ENCODE measurements at regions not wholly inside any gene's neighbourhood (a gene's known extent, or its start where the extent isn't known, plus 50 kb on each side); places are given as distances from the start of the nearest gene placed in this dataset.

DNA sequence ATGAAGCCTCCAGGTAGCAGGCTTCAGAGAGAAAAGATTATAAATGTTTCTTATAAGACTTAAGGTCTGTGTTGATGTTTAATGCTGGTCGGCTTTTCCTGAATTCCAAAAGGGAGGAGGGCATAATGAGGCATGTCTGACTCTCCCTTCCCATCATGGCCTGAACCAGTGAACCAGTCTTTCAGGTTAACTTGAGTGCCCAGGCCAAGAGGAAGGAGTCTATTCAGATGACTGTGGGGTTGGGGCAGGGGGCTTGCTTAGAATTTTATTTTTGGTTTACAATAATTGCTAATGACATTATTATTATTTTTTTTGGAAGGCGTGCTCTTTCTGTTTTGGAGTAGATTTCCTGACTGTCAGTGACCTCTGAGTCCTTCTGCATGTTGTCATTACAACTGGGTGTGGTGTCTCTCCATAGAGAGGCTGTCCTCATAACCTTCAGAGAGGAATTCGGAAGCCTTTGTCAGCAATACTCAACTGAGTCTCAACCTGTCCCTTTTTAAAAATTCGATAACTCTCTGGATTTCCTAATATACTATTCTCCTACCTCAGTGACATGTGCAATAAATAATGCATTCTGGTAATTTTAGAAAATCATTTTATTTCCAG is 275.1 kb upstream of the CXCR4 start:
- CTCF ChIA-PET, result no interaction called here
- no peaks in the 10 kb centered on the region for H3K4me1 ChIP-seq (ENCODE audit: control insufficient read depth, insufficient read depth, low read length)
- no peaks in the 10 kb centered on the region for H3K36me3 ChIP-seq (ENCODE audit: control insufficient read depth in 2 of 2, insufficient read depth in 1 of 2, low read length in 2 of 2)
- TF ChIP-seq RBAK (tag by site-specific recombination; IDR thresholded peaks at IDR 0.05), result no peak
- no peak for TF ChIP-seq ZBTB21 (tag by site-specific recombination; IDR thresholded peaks at IDR 0.05)
- no peak for TF ChIP-seq ZNF670 (tag by site-specific recombination; IDR thresholded peaks at IDR 0.05; ENCODE audit: low read depth)
- no peak for TF ChIP-seq ZXDB (tag by site-specific recombination; IDR thresholded peaks at IDR 0.05)
- TF ChIP-seq SCRT1 (tag by site-specific recombination; IDR thresholded peaks at IDR 0.05; ENCODE audit: borderline replicate concordance), result no peak
- TF ChIP-seq, protein P1, sequence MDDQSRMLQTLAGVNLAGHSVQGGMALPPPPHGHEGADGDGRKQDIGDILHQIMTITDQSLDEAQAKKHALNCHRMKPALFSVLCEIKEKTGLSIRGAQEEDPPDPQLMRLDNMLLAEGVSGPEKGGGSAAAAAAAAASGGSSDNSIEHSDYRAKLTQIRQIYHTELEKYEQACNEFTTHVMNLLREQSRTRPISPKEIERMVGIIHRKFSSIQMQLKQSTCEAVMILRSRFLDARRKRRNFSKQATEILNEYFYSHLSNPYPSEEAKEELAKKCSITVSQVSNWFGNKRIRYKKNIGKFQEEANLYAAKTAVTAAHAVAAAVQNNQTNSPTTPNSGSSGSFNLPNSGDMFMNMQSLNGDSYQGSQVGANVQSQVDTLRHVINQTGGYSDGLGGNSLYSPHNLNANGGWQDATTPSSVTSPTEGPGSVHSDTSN (CRISPR knock-in tag; IDR thresholded peaks at IDR 0.05), result no peak
- no peak for TF ChIP-seq KLF8 (tag by site-specific recombination; IDR thresholded peaks at IDR 0.05)
- TF ChIP-seq WT1 (tag by site-specific recombination; IDR thresholded peaks at IDR 0.05), result no peak
- no peak for TF ChIP-seq ZNF48 (tag by site-specific recombination; IDR thresholded peaks at IDR 0.05)
- TF ChIP-seq ZNF391 (tag by site-specific recombination; IDR thresholded peaks at IDR 0.05; ENCODE audit: borderline replicate concordance, low read depth), result no peak
- no peak for TF ChIP-seq ZNF623 (tag by site-specific recombination; IDR thresholded peaks at IDR 0.05)
- TF ChIP-seq ZNF148 (tag by site-specific recombination; IDR thresholded peaks at IDR 0.05; ENCODE audit: borderline replicate concordance), result no peak
- no peak for TF ChIP-seq BCL11A (tag by site-specific recombination; IDR thresholded peaks at IDR 0.05; ENCODE audit: low read depth)
- POLR2A ChIA-PET, result no interaction called here
- H3K27ac ChIP-seq (ENCODE audit: extremely low read depth, low read depth, low read length), result no peak overlapping the region
- H3K4me3 ChIP-seq (ENCODE audit: low read depth, low read length), result no peak overlapping the region
- no peaks in the 10 kb centered on the region for H3K9me3 ChIP-seq (ENCODE audit: control insufficient read depth, insufficient read depth, low read depth, low read length)

DNA sequence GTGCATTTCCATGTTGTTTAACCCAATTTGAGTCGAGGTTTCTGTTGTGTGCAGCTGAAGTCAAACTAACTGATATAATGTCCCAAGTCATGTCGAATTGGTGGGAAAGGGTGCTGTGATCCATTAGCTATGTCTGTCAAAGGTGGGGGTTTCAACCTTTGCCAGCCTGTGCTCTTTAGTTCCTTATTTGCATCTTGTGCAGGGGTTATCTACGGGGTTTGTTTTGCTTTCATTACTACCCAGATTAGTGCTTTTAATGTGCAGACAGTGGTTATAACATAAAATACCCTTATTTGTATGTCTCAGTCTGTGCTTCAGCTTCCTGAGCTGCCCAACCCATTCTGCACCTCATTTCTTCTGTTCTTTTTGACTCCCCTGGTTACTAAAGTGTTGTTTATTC is 271.9 kb upstream of the CXCR4 start:
- Histone ChIP-seq H3K4me3 (ENCODE audit: low read depth, low read length) (no peak overlapping the region), H3K4me1 (ENCODE audit: control insufficient read depth, insufficient read depth, low read length) (no peaks in the 10 kb centered on the region), H3K36me3 (ENCODE audit: control insufficient read depth in 2 of 2, insufficient read depth in 1 of 2, low read length in 2 of 2) (no peaks in the 10 kb centered on the region), H3K9me3 (ENCODE audit: control insufficient read depth, insufficient read depth, low read depth, low read length) (no peaks in the 10 kb centered on the region), H3K27ac (ENCODE audit: extremely low read depth, low read depth, low read length) (no peak overlapping the region)
- POLR2A ChIA-PET, result no interaction called here
- CTCF ChIA-PET, result interaction anchor here (0.9 kb wide), 1 partner anchor 476 kb away, joined by 3 read pairs; no protein-coding TSS in a partner anchor
- TF ChIP-seq, protein P2, sequence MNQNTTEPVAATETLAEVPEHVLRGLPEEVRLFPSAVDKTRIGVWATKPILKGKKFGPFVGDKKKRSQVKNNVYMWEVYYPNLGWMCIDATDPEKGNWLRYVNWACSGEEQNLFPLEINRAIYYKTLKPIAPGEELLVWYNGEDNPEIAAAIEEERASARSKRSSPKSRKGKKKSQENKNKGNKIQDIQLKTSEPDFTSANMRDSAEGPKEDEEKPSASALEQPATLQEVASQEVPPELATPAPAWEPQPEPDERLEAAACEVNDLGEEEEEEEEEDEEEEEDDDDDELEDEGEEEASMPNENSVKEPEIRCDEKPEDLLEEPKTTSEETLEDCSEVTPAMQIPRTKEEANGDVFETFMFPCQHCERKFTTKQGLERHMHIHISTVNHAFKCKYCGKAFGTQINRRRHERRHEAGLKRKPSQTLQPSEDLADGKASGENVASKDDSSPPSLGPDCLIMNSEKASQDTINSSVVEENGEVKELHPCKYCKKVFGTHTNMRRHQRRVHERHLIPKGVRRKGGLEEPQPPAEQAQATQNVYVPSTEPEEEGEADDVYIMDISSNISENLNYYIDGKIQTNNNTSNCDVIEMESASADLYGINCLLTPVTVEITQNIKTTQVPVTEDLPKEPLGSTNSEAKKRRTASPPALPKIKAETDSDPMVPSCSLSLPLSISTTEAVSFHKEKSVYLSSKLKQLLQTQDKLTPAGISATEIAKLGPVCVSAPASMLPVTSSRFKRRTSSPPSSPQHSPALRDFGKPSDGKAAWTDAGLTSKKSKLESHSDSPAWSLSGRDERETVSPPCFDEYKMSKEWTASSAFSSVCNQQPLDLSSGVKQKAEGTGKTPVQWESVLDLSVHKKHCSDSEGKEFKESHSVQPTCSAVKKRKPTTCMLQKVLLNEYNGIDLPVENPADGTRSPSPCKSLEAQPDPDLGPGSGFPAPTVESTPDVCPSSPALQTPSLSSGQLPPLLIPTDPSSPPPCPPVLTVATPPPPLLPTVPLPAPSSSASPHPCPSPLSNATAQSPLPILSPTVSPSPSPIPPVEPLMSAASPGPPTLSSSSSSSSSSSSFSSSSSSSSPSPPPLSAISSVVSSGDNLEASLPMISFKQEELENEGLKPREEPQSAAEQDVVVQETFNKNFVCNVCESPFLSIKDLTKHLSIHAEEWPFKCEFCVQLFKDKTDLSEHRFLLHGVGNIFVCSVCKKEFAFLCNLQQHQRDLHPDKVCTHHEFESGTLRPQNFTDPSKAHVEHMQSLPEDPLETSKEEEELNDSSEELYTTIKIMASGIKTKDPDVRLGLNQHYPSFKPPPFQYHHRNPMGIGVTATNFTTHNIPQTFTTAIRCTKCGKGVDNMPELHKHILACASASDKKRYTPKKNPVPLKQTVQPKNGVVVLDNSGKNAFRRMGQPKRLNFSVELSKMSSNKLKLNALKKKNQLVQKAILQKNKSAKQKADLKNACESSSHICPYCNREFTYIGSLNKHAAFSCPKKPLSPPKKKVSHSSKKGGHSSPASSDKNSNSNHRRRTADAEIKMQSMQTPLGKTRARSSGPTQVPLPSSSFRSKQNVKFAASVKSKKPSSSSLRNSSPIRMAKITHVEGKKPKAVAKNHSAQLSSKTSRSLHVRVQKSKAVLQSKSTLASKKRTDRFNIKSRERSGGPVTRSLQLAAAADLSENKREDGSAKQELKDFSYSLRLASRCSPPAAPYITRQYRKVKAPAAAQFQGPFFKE (tag by site-specific recombination; IDR thresholded peaks at IDR 0.05; ENCODE audit: borderline replicate concordance), result no peak
- TF ChIP-seq FEZF1 (tag by site-specific recombination; IDR thresholded peaks at IDR 0.05), result no peak
- TF ChIP-seq ZNF433 (tag by site-specific recombination; IDR thresholded peaks at IDR 0.05; ENCODE audit: low read depth), result no peak
- no peak for TF ChIP-seq ZNF10 (tag by site-specific recombination; IDR thresholded peaks at IDR 0.05)
- TF ChIP-seq SALL2 (tag by site-specific recombination; IDR thresholded peaks at IDR 0.05; ENCODE audit: borderline replicate concordance), result no peak
- peak; percentile 38; the same call in 1 of the 2 replicates for TF ChIP-seq ZBTB17 (tag by site-specific recombination; IDR thresholded peaks at IDR 0.05)
